GM12865 (cell line): ENCODE measurements at regions not wholly inside any gene's neighbourhood (a gene's known extent, or its start where the extent isn't known, plus 50 kb on each side); places are given as distances from the start of the nearest gene placed in this dataset.
"Not testable (repeated sequence)": the region's sequence is repeated elsewhere in the genome, so short reads cannot be mapped to it uniquely, and the experiment has no call there.

Experiments
- DNase-seq: peaks from one replicate; pipeline ENCODE4 v3.0.0; 2010; ENCODE audit warnings: low read depth
- H3K4me3 ChIP-seq: 2 replicates; pipeline ENCODE4 v1.5.1; 2011; ENCODE audit warnings: mild to moderate bottlenecking, low read depth, low read length, control low read depth
- CTCF ChIP-seq: IDR thresholded peaks from 2 replicates; pipeline ENCODE4 v1.5.1; 2011; ENCODE audit warnings: low read length, control low read depth, low read depth, inconsistent platforms; ENCODE audit not compliant: insufficient read depth; ENCODE audit errors: missing control alignments

GRCh38 chrX:51155566-51155965 is 177.1 kb upstream of the NUDT10 start:
- DNase-seq, result no peak
- no peak for TF ChIP-seq CTCF
- no peak overlapping the region for H3K4me3 ChIP-seq

GRCh38 chrX:51158231-51158630 is 174.4 kb upstream of the NUDT10 start:
- DNase-seq, result no peak
- no peak overlapping the region for H3K4me3 ChIP-seq
- no peak for TF ChIP-seq CTCF

- not testable (repeated sequence) for H3K4me3 ChIP-seq, DNase-seq
Measured at GRCh38 chrX:51159378-51159777, 173.2 kb upstream of the NUDT10 start.

GRCh38 chrX:51163730-51164129 is 168.9 kb upstream of the NUDT10 start:
- no peak for DNase-seq
- TF ChIP-seq CTCF, result no peak
- no peak overlapping the region for H3K4me3 ChIP-seq

- not testable (repeated sequence) for H3K4me3 ChIP-seq, DNase-seq
Measured at GRCh38 chrX:51178356-51178900, 154.2 kb upstream of the NUDT10 start.

GRCh38 chrX:51179805-51180204 is 152.8 kb upstream of the NUDT10 start:
- not testable (repeated sequence) for H3K4me3 ChIP-seq, DNase-seq

- no peak for TF ChIP-seq CTCF
- DNase-seq, result peak; percentile 0
- H3K4me3 ChIP-seq, result no peak overlapping the region
Measured at GRCh38 chrX:51182545-51182944, 150.1 kb upstream of the NUDT10 start.

- TF ChIP-seq CTCF, result no peak
- H3K4me3 ChIP-seq, result no peak overlapping the region
- no peak for DNase-seq
Measured at GRCh38 chrX:51192104-51192503, 140.5 kb upstream of the NUDT10 start.

GRCh38 chrX:51215266-51215665 is 117.4 kb upstream of the NUDT10 start:
- DNase-seq, result no peak

More at GRCh38 chrX:51215266-51215665, 117.4 kb upstream of the NUDT10 start:
- no peak overlapping the region for H3K4me3 ChIP-seq
- TF ChIP-seq CTCF, result no peak
